NOMO-1 (cell line): ENCODE measurements at regions not wholly inside any gene's neighbourhood (a gene's known extent, or its start where the extent isn't known, plus 50 kb on each side); places are given as distances from the start of the nearest gene placed in this dataset.
"Not testable (repeated sequence)": the region's sequence is repeated elsewhere in the genome, so short reads cannot be mapped to it uniquely, and the experiment has no call there.

Experiments
- DNase-seq, 2 experiments: peaks; one replicate each; lab custom pipeline; 2025; ENCODE audit not compliant: unreplicated experiment in 2 of 2; lab: John Stamatoyannopoulos, UW

GRCh38 chr4:131750469-131750868 is 1398.6 kb upstream of the PCDH10 start:
- not testable (repeated sequence) for DNase-seq

- DNase-seq, result not testable (repeated sequence)
These were observed 1386.9 kb upstream of the PCDH10 start for GRCh38 chr4:131762234-131762633.

GRCh38 chr4:131764730-131765129 is 1384.4 kb upstream of the PCDH10 start:
- no peak for DNase-seq

- DNase-seq, result not testable (repeated sequence)
These were observed 1374.7 kb upstream of the PCDH10 start for GRCh38 chr4:131774382-131774781.

- not testable (repeated sequence) for DNase-seq
These were observed 1338.5 kb upstream of the PCDH10 start for GRCh38 chr4:131810565-131810964.
